ENCODE measurements at regions not wholly inside any gene's neighbourhood (a gene's known extent, or its start where the extent isn't known, plus 50 kb on each side); places are given as distances from the start of the nearest gene placed in this dataset.

DNA sequence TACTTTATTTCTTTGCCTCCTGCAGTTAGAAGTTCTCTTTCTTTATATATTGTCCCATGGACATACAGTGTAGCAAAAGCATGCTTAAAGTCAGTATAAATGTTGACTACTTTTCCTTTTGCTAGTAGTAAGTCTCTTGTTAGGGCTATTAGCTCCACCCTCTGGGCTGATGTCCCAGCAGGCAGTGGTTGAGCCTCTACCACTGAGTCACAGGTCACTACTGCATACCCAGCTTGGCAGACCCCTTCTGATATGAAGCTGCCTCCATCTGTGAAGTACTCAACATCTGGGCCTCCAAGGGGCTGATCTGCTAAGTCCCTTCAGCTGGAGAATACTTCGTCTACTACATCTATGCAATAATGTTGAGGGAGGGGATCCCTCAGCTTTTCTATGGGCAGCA, 61.0 kb upstream of the SLC35G4 start:
- no peak overlapping the region for H2AFZ ChIP-seq (ENCODE audit: low read length)
- FAIRE-seq (no peak), DNase-seq (ENCODE audit: low spot score) (no peak), ATAC-seq (no peak)
- no TSS peak for BruUV-seq (replicated peaks)
- intact Hi-C loops (cut with micrococcal nuclease; ENCODE audit: unreplicated experiment), result no loop called here
- ChIA-PET CTCF (ENCODE audit: low intra/inter-chr PET ratio, low total read pairs) (no interaction called here), POLR2A (no interaction called here)
- WGBS (ENCODE audit: low lambda C conversion rate), result 0% methylated on average over 1 of the region's 1 CpG
- no peaks in the 10 kb centered on the region for H4K20me1 ChIP-seq (ENCODE audit: insufficient read depth, low read length)
- in situ Hi-C loops (cut with HindIII; ENCODE audit: extremely low pct_ligation_motif_present, low pct_unique_long_range_greater_than_20kb), result loop anchor here (25.0 kb wide), 1 partner anchor 761 kb away; no protein-coding TSS in a partner anchor
- peaks cover 12% of the 10 kb centered on the region for H3K9me3 ChIP-seq (ENCODE audit: low read length)
- no peak overlapping the region for H3K4me2 ChIP-seq (ENCODE audit: low read depth, low read length)
- no peak overlapping the region for H3K27ac ChIP-seq (ENCODE audit: extremely low read length, insufficient read depth, low read length)
- H3K27me3 ChIP-seq (ENCODE audit: control insufficient read depth in 1 of 2, insufficient read depth in 2 of 2, low read length in 2 of 2), result peaks cover 1 to 22% of the 10 kb centered on the region in 2 experiments; a peak in 2 of 5 replicates
- no peak for TF ChIP-seq ZKSCAN5 (CRISPR knock-in tag; IDR thresholded peaks at IDR 0.05)
- no peak for TF ChIP-seq ZNF570 (CRISPR knock-in tag; IDR thresholded peaks at IDR 0.05; ENCODE audit: borderline replicate concordance)
- TF ChIP-seq ZNF446 (CRISPR knock-in tag; IDR thresholded peaks at IDR 0.05), result no peak
- TF ChIP-seq KLF11 (CRISPR knock-in tag; IDR thresholded peaks at IDR 0.05), result no peak
- TF ChIP-seq, protein P1, sequence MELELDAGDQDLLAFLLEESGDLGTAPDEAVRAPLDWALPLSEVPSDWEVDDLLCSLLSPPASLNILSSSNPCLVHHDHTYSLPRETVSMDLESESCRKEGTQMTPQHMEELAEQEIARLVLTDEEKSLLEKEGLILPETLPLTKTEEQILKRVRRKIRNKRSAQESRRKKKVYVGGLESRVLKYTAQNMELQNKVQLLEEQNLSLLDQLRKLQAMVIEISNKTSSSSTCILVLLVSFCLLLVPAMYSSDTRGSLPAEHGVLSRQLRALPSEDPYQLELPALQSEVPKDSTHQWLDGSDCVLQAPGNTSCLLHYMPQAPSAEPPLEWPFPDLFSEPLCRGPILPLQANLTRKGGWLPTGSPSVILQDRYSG (CRISPR knock-in tag; IDR thresholded peaks at IDR 0.05), result no peak
- TF ChIP-seq ISL2 (CRISPR knock-in tag; IDR thresholded peaks at IDR 0.05), result no peak
- no peak for TF ChIP-seq RBM22 (optimal IDR thresholded peaks at IDR 0.05; ENCODE audit: low read length)
- no peak for TF ChIP-seq ZFP37 (CRISPR knock-in tag; IDR thresholded peaks at IDR 0.05; ENCODE audit: borderline replicate concordance)
- TF ChIP-seq, protein P2, sequence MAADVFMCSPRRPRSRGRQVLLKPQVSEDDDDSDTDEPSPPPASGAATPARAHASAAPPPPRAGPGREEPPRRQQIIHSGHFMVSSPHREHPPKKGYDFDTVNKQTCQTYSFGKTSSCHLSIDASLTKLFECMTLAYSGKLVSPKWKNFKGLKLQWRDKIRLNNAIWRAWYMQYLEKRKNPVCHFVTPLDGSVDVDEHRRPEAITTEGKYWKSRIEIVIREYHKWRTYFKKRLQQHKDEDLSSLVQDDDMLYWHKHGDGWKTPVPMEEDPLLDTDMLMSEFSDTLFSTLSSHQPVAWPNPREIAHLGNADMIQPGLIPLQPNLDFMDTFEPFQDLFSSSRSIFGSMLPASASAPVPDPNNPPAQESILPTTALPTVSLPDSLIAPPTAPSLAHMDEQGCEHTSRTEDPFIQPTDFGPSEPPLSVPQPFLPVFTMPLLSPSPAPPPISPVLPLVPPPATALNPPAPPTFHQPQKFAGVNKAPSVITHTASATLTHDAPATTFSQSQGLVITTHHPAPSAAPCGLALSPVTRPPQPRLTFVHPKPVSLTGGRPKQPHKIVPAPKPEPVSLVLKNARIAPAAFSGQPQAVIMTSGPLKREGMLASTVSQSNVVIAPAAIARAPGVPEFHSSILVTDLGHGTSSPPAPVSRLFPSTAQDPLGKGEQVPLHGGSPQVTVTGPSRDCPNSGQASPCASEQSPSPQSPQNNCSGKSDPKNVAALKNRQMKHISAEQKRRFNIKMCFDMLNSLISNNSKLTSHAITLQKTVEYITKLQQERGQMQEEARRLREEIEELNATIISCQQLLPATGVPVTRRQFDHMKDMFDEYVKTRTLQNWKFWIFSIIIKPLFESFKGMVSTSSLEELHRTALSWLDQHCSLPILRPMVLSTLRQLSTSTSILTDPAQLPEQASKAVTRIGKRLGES (CRISPR knock-in tag; IDR thresholded peaks at IDR 0.05; ENCODE audit: borderline replicate concordance), result no peak
- TF ChIP-seq NFE2L2 (IDR thresholded peaks at IDR 0.05; ENCODE audit: low read length), result no peak
- TF ChIP-seq, protein P3, sequence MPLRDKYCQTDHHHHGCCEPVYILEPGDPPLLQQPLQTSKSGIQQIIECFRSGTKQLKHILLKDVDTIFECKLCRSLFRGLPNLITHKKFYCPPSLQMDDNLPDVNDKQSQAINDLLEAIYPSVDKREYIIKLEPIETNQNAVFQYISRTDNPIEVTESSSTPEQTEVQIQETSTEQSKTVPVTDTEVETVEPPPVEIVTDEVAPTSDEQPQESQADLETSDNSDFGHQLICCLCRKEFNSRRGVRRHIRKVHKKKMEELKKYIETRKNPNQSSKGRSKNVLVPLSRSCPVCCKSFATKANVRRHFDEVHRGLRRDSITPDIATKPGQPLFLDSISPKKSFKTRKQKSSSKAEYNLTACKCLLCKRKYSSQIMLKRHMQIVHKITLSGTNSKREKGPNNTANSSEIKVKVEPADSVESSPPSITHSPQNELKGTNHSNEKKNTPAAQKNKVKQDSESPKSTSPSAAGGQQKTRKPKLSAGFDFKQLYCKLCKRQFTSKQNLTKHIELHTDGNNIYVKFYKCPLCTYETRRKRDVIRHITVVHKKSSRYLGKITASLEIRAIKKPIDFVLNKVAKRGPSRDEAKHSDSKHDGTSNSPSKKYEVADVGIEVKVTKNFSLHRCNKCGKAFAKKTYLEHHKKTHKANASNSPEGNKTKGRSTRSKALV (CRISPR knock-in tag; IDR thresholded peaks at IDR 0.05), result no peak
- TF ChIP-seq KAT8 (CRISPR knock-in tag; IDR thresholded peaks at IDR 0.05), result no peak
- TF ChIP-seq, protein P4, sequence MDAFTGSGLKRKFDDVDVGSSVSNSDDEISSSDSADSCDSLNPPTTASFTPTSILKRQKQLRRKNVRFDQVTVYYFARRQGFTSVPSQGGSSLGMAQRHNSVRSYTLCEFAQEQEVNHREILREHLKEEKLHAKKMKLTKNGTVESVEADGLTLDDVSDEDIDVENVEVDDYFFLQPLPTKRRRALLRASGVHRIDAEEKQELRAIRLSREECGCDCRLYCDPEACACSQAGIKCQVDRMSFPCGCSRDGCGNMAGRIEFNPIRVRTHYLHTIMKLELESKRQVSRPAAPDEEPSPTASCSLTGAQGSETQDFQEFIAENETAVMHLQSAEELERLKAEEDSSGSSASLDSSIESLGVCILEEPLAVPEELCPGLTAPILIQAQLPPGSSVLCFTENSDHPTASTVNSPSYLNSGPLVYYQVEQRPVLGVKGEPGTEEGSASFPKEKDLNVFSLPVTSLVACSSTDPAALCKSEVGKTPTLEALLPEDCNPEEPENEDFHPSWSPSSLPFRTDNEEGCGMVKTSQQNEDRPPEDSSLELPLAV (CRISPR knock-in tag; conservative IDR thresholded peaks at IDR 0.05; ENCODE audit: low read depth), result no peak
- TF ChIP-seq ZNF790 (CRISPR knock-in tag; IDR thresholded peaks at IDR 0.05; ENCODE audit: borderline replicate concordance), result no peak
- no peak for TF ChIP-seq FOXA3 (CRISPR knock-in tag; IDR thresholded peaks at IDR 0.05)
- no peak for TF ChIP-seq NFYB (CRISPR knock-in tag; IDR thresholded peaks at IDR 0.05)
- TF ChIP-seq NR2F1 (CRISPR knock-in tag; IDR thresholded peaks at IDR 0.05), result no peak
- no peak for TF ChIP-seq PCBP1 (IDR thresholded peaks at IDR 0.05; ENCODE audit: borderline replicate concordance, low read depth, low read length)
- H3K36me3 ChIP-seq (replicated peaks in 1 of 2; ENCODE audit: control insufficient read depth in 1 of 2, insufficient read depth in 2 of 2, low read length in 2 of 2), result no peaks in the 10 kb centered on the region
- H3K79me2 ChIP-seq (ENCODE audit: insufficient read depth, low read length), result no peaks in the 10 kb centered on the region
- H3K4me3 ChIP-seq (replicated peaks in 1 of 3; ENCODE audit: insufficient read depth in 1 of 3, low read depth in 2 of 3, low read length in 3 of 3), result no peak overlapping the region
- H3K9ac ChIP-seq (ENCODE audit: insufficient read depth, low read depth, low read length), result no peak overlapping the region
- no peaks in the 10 kb centered on the region for H3K4me1 ChIP-seq (ENCODE audit: insufficient read depth, low read length)
